Astrocyte (in vitro differentiated cells and primary cell): ENCODE measurements at regions not wholly inside any gene's neighbourhood (a gene's known extent, or its start where the extent isn't known, plus 50 kb on each side); places are given as distances from the start of the nearest gene placed in this dataset.

Experiments
- DNase-seq: peaks from one replicate; pipeline ENCODE4 v3.0.0-alpha.2; 2010; ENCODE audit warnings: low read depth
- FAIRE-seq: peaks from 2 replicates; lab custom pipeline; 2011; peaks lifted over from hg19 to GRCh38; lab: Jason Lieb, UNC
- H2AFZ ChIP-seq: 2 replicates; pipeline ENCODE4 v1.6.0; 2012; ENCODE audit warnings: low read depth, low read length, inconsistent platforms
- H3K27ac ChIP-seq: 2 replicates; pipeline ENCODE4 v1.5.1; 2011; ENCODE audit warnings: low read depth, low read length, inconsistent platforms
- H3K27me3 ChIP-seq: 2 replicates; pipeline ENCODE4 v1.6.0; 2011; ENCODE audit warnings: low read length, inconsistent platforms; ENCODE audit not compliant: insufficient read depth
- H3K36me3 ChIP-seq: 2 replicates; pipeline ENCODE4 v1.5.1; 2011; ENCODE audit warnings: low read length, inconsistent platforms; ENCODE audit not compliant: insufficient read depth
- H3K4me1 ChIP-seq: 2 replicates; pipeline ENCODE4 v1.5.1; 2011; ENCODE audit warnings: low read length, inconsistent platforms; ENCODE audit not compliant: insufficient read depth
- H3K4me2 ChIP-seq: 2 replicates; pipeline ENCODE4 v1.6.0; 2012; ENCODE audit warnings: low read length, inconsistent platforms
- H3K4me3 ChIP-seq: 2 replicates; pipeline ENCODE4 v1.5.1; 2011; ENCODE audit warnings: low read depth, mild to moderate bottlenecking, low read length, inconsistent platforms; ENCODE audit not compliant: insufficient read depth
- H3K79me2 ChIP-seq: 2 replicates; pipeline ENCODE4 v1.6.0; 2012; ENCODE audit warnings: mild to moderate bottlenecking, low read length, inconsistent platforms; ENCODE audit not compliant: insufficient read depth
- H3K9ac ChIP-seq: 2 replicates; pipeline ENCODE4 v1.6.0; 2012; ENCODE audit warnings: mild to moderate bottlenecking, low read length, inconsistent platforms
- H3K9me3 ChIP-seq: 2 replicates; pipeline ENCODE4 v1.5.1; 2012; ENCODE audit warnings: low read depth, mild to moderate bottlenecking, low read length, inconsistent platforms; ENCODE audit not compliant: insufficient read depth
- H4K20me1 ChIP-seq: 2 replicates; pipeline ENCODE4 v1.6.0; 2012; ENCODE audit warnings: low read length, inconsistent platforms; ENCODE audit not compliant: insufficient read depth
- H3K27ac Mint-ChIP-seq: one replicate; pipeline ENCODE4 v1.8.0; 2021; ENCODE audit warnings: mild to moderate bottlenecking, mixed read lengths; ENCODE audit not compliant: unreplicated experiment
- H3K27me3 Mint-ChIP-seq: one replicate; pipeline ENCODE4 v1.8.0; 2021; ENCODE audit warnings: low read depth, mixed read lengths; ENCODE audit not compliant: unreplicated experiment
- H3K36me3 Mint-ChIP-seq: one replicate; pipeline ENCODE4 v1.8.0; 2021; ENCODE audit warnings: low read depth, mixed read lengths; ENCODE audit not compliant: unreplicated experiment
- H3K4me1 Mint-ChIP-seq: one replicate; pipeline ENCODE4 v1.8.0; 2021; ENCODE audit warnings: low read depth, mixed read lengths; ENCODE audit not compliant: unreplicated experiment
- H3K4me3 Mint-ChIP-seq: one replicate; pipeline ENCODE4 v1.8.0; 2021; ENCODE audit warnings: mild to moderate bottlenecking, moderate library complexity, mixed read lengths; ENCODE audit not compliant: unreplicated experiment
- H3K9me3 Mint-ChIP-seq: one replicate; pipeline ENCODE4 v1.8.0; 2021; ENCODE audit warnings: mild to moderate bottlenecking, mixed read lengths; ENCODE audit not compliant: unreplicated experiment
- EZH2 ChIP-seq: IDR thresholded peaks from 2 replicates; pipeline ENCODE4 v1.6.1; 2012; ENCODE audit warnings: mild to moderate bottlenecking, low read length, inconsistent platforms; ENCODE audit not compliant: insufficient read depth
- TF ChIP-seq, protein P1 (sequence below): IDR thresholded peaks from 2 replicates; pipeline ENCODE4 v1.5.1; 2011; ENCODE audit warnings: low read depth, mild to moderate bottlenecking, inconsistent platforms, low read length, moderate library complexity; ENCODE audit not compliant: insufficient read depth

- FAIRE-seq (no peak), DNase-seq (no peak)
- Mint-ChIP-seq H3K27ac (peak overlapping the region; percentile 44), H3K4me3 (no peak overlapping the region), H3K27me3 (no peaks in the 10 kb centered on the region), H3K9me3 (peaks cover 2% of the 10 kb centered on the region), H3K4me1 (peaks cover 16% of the 10 kb centered on the region), H3K36me3 (no peaks in the 10 kb centered on the region)
- Histone ChIP-seq H2AFZ (no peak overlapping the region), H3K27ac (peak overlapping the region; percentile 62), H3K79me2 (no peaks in the 10 kb centered on the region), H3K27me3 (no peaks in the 10 kb centered on the region), H4K20me1 (no peaks in the 10 kb centered on the region), H3K9me3 (no peaks in the 10 kb centered on the region), H3K4me2 (peak overlapping the region; percentile 47), H3K4me1 (peaks cover 10% of the 10 kb centered on the region), H3K36me3 (no peaks in the 10 kb centered on the region), H3K4me3 (peak overlapping the region; percentile 27), H3K9ac (no peak overlapping the region)
- TF ChIP-seq EZH2: no peak
- TF ChIP-seq, protein P1, sequence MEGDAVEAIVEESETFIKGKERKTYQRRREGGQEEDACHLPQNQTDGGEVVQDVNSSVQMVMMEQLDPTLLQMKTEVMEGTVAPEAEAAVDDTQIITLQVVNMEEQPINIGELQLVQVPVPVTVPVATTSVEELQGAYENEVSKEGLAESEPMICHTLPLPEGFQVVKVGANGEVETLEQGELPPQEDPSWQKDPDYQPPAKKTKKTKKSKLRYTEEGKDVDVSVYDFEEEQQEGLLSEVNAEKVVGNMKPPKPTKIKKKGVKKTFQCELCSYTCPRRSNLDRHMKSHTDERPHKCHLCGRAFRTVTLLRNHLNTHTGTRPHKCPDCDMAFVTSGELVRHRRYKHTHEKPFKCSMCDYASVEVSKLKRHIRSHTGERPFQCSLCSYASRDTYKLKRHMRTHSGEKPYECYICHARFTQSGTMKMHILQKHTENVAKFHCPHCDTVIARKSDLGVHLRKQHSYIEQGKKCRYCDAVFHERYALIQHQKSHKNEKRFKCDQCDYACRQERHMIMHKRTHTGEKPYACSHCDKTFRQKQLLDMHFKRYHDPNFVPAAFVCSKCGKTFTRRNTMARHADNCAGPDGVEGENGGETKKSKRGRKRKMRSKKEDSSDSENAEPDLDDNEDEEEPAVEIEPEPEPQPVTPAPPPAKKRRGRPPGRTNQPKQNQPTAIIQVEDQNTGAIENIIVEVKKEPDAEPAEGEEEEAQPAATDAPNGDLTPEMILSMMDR: peak; percentile 3
Observed at GRCh38 chr7:121544238-121544637, 148.1 kb upstream of the FAM3C start.

DNA sequence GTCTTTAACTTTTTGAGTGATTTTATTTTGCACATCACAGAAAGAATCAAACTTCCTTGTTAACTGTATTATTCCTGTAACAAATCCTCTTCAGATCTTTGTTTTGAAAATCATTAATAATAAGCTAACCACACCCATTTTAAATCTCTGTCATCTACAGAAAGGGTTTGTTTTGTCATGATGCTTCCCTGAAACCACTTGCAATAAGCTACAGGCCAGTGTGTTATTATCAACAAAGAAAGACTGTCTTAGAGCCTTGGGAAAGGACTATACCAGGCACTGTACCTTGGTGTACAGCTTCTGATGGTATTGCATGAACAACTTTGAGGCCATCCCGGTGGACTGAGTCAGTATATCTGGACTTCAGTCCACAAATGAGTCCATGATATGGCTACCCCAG lies 145.3 kb upstream of the FAM3C start:
- H3K4me3 Mint-ChIP-seq: no peak overlapping the region
- Histone ChIP-seq H3K36me3 (no peaks in the 10 kb centered on the region), H3K4me2 (no peak overlapping the region), H3K79me2 (no peaks in the 10 kb centered on the region), H3K27ac (no peak overlapping the region), H2AFZ (no peak overlapping the region), H3K9me3 (no peaks in the 10 kb centered on the region), H3K27me3 (no peaks in the 10 kb centered on the region), H3K4me1 (peaks cover 10% of the 10 kb centered on the region), H3K4me3 (no peak overlapping the region), H3K9ac (no peak overlapping the region), H4K20me1 (no peaks in the 10 kb centered on the region)
- H3K27ac Mint-ChIP-seq: no peak overlapping the region
- H3K9me3 Mint-ChIP-seq: peaks cover 5% of the 10 kb centered on the region
- H3K36me3 Mint-ChIP-seq: no peaks in the 10 kb centered on the region
- peaks cover 21% of the 10 kb centered on the region for H3K4me1 Mint-ChIP-seq
- H3K27me3 Mint-ChIP-seq: no peaks in the 10 kb centered on the region
- peak; percentile 62 for FAIRE-seq
- no peak for TF ChIP-seq EZH2
- TF ChIP-seq, protein P1: no peak
- DNase-seq: no peak

- Mint-ChIP-seq H3K36me3 (no peaks in the 10 kb centered on the region), H3K9me3 (peaks cover 5% of the 10 kb centered on the region), H3K4me1 (peaks cover 13% of the 10 kb centered on the region), H3K27me3 (no peaks in the 10 kb centered on the region), H3K4me3 (no peak overlapping the region), H3K27ac (no peak overlapping the region)
- Histone ChIP-seq H4K20me1 (no peaks in the 10 kb centered on the region), H3K9ac (no peak overlapping the region), H3K4me1 (peaks cover 10% of the 10 kb centered on the region), H3K9me3 (no peaks in the 10 kb centered on the region), H3K4me3 (no peak overlapping the region), H3K79me2 (no peaks in the 10 kb centered on the region), H3K36me3 (no peaks in the 10 kb centered on the region), H3K4me2 (no peak overlapping the region), H3K27ac (no peak overlapping the region), H2AFZ (no peak overlapping the region), H3K27me3 (no peaks in the 10 kb centered on the region)
- DNase-seq: no peak
- no peak for FAIRE-seq
- no peak for TF ChIP-seq EZH2
- TF ChIP-seq, protein P1: no peak
Observed at GRCh38 chr7:121540138-121540537, 144.0 kb upstream of the FAM3C start.
